Calu3 (cell line): ENCODE measurements at regions not wholly inside any gene's neighbourhood (a gene's known extent, or its start where the extent isn't known, plus 50 kb on each side); places are given as distances from the start of the nearest gene placed in this dataset.

Experiments used
- BruUV-seq: library from RNA; stranded (reverse); fragments of 400-500 nt; replicated peaks from 2 replicates; lab custom pipeline; 2021; lab: Mats Ljungman, UMichigan
- CTCF ChIA-PET: fragments of 300-600 bp; sonication (Branson Sonifier 250); formaldehyde crosslinking; loops from one replicate; lab custom pipeline; 2022; ENCODE audit warnings: antibody characterized with exemption; lab: Charles Lee
- DNase-seq: peaks from one replicate; pipeline ENCODE4 v3.0.0; 2022
- H3K27ac Mint-ChIP-seq: one replicate; pipeline ENCODE4 v1.8.0; 2022; ENCODE audit warnings: mixed read lengths; ENCODE audit not compliant: unreplicated experiment
- H3K27me3 Mint-ChIP-seq: one replicate; pipeline ENCODE4 v1.8.0; 2022; ENCODE audit warnings: mixed read lengths; ENCODE audit not compliant: unreplicated experiment
- H3K36me3 Mint-ChIP-seq: one replicate; pipeline ENCODE4 v1.8.0; 2022; ENCODE audit warnings: mild to moderate bottlenecking, moderate library complexity, mixed read lengths; ENCODE audit not compliant: insufficient read depth, unreplicated experiment
- H3K4me1 Mint-ChIP-seq: one replicate; pipeline ENCODE4 v1.8.0; 2022; ENCODE audit warnings: mild to moderate bottlenecking, low read depth, mixed read lengths; ENCODE audit not compliant: unreplicated experiment
- H3K4me3 Mint-ChIP-seq: one replicate; pipeline ENCODE4 v1.8.0; 2022; ENCODE audit warnings: mild to moderate bottlenecking, low read depth, moderate library complexity, mixed read lengths; ENCODE audit not compliant: unreplicated experiment
- H3K9me3 Mint-ChIP-seq: one replicate; pipeline ENCODE4 v1.8.0; 2022; ENCODE audit warnings: low read depth, mixed read lengths; ENCODE audit not compliant: unreplicated experiment
- intact Hi-C: fragments of 100-400 bp; cut with micrococcal nuclease; formaldehyde crosslinking; loops from one replicate; pipeline ENCODE4 v1.10.0; 2022; ENCODE audit not compliant: unreplicated experiment
- TF ChIP-seq, protein P1 (sequence below): fragments of 200-600 bp; IDR thresholded peaks from one replicate; pipeline ENCODE4 v1.8.0; 2022; ENCODE audit warnings: antibody characterized with exemption; ENCODE audit not compliant: unreplicated experiment

DNA sequence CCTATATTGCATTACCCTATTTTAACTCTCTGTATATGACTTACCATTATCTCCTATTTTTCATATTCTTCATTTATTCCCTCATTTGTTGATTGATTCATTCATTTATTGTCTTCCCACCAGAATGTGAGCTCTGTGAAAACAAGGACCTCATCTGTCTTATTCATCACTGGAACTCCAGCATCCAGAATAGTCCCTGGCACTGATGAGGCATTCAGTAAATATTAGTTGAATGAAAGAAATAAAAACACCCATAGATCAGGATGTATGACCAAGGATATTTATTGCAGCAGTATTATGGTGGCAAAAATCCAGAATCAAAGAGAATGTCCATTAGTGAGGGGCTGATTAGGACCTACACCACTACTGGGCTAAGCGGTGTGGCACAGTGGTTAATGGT lies 164.9 kb downstream of the SPRY1 start:
- CTCF ChIA-PET = no interaction called here
- Mint-ChIP-seq H3K27me3 (no peaks in the 10 kb centered on the region), H3K4me3 (no peak overlapping the region), H3K36me3 (no peaks in the 10 kb centered on the region), H3K9me3 (no peaks in the 10 kb centered on the region), H3K27ac (no peak overlapping the region), H3K4me1 (peaks cover 57% of the 10 kb centered on the region)
- DNase-seq = no peak
- intact Hi-C loops = no loop called here
- TF ChIP-seq, protein P1, sequence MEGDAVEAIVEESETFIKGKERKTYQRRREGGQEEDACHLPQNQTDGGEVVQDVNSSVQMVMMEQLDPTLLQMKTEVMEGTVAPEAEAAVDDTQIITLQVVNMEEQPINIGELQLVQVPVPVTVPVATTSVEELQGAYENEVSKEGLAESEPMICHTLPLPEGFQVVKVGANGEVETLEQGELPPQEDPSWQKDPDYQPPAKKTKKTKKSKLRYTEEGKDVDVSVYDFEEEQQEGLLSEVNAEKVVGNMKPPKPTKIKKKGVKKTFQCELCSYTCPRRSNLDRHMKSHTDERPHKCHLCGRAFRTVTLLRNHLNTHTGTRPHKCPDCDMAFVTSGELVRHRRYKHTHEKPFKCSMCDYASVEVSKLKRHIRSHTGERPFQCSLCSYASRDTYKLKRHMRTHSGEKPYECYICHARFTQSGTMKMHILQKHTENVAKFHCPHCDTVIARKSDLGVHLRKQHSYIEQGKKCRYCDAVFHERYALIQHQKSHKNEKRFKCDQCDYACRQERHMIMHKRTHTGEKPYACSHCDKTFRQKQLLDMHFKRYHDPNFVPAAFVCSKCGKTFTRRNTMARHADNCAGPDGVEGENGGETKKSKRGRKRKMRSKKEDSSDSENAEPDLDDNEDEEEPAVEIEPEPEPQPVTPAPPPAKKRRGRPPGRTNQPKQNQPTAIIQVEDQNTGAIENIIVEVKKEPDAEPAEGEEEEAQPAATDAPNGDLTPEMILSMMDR = no peak
- BruUV-seq = no TSS peak

DNA sequence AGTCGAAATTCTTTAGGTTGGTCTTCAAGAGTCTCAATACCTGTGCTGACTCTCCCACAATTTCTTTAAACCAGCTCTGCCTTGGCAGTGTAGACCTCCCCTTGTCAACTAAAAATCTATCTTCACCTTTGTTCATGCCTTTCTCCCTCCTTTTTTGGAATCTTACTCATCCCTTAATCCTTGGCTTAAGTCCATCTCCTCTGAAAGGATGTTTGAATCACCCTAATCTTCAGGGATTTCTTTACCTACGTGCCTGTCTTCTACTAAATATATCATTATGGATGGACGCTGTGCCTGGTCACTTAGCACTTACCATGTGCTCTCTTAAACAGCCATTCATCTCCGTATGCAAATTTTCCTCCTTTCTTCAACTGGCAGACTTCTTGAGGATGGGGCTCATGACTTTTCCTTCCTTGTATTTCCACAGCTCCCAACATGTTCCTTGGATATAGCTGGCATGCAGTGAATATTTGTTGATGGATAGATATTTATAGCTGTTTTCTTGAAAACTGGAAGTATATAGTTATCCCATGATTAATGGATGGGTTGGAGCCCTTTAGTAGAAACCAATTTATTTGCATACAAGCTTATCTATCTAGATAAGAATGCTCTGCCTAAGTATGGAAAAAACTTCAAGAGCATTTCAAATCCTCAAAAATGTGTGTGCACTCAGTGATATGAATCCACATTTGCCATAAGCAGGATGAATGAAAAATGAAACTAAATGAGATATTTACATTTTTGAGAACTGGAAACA lies 166.6 kb downstream of the SPRY1 start:
- no peak for DNase-seq
- Mint-ChIP-seq H3K36me3 (no peaks in the 10 kb centered on the region), H3K4me1 (peaks cover 46% of the 10 kb centered on the region), H3K27me3 (no peaks in the 10 kb centered on the region), H3K4me3 (no peak overlapping the region), H3K27ac (no peak overlapping the region), H3K9me3 (no peaks in the 10 kb centered on the region)
- no TSS peak for BruUV-seq
- TF ChIP-seq, protein P1 = no peak
- intact Hi-C loops = no loop called here
- CTCF ChIA-PET = interaction anchor here (0.7 to 2.2 kb wide), 2 partner anchors 85 to 87 kb away, joined by 3 to 8 read pairs; no protein-coding TSS in a partner anchor

DNA sequence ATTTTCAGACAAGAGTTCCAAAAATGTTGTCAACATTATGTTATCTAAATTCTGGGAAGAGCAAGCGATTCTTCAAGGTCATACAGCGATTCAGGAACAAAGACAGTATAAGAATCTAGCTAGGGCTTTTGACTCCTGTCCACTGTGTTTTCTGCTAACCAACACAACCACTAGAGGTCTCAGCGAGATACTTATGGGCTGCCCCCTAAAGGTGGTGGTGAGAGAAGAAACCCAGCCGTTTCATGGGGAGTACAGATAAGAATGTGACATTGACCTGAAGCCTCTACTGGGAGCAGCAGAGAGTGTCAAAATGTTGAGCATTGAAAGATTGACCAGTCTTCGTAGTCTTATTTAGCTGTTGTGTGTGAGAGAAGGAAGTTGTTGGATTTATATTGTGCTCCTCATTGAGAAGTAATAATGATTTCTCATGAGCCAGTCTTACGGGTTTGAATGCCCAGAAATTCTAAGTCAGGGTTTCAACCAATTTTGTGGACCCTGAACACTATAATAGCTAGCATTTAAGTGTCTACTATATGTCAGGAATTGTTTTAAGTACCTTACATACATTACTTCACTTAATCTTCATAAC lies 168.3 kb downstream of the SPRY1 start:
- Mint-ChIP-seq H3K9me3 (no peaks in the 10 kb centered on the region), H3K4me1 (peaks cover 32% of the 10 kb centered on the region), H3K27ac (no peak overlapping the region), H3K36me3 (no peaks in the 10 kb centered on the region), H3K27me3 (no peaks in the 10 kb centered on the region), H3K4me3 (no peak overlapping the region)
- TF ChIP-seq, protein P1 = peak; percentile 69
- intact Hi-C loops = loop anchor here (2.0 kb wide), 1 partner anchor 96 kb away; no protein-coding TSS in a partner anchor
- BruUV-seq = no TSS peak
- CTCF ChIA-PET = interaction anchor here (0.6 to 2.2 kb wide), 10 partner anchors 9 to 165 kb away, joined by 3 to 8 read pairs (median 3); no protein-coding TSS in a partner anchor
- peak; percentile 68 for DNase-seq

DNA sequence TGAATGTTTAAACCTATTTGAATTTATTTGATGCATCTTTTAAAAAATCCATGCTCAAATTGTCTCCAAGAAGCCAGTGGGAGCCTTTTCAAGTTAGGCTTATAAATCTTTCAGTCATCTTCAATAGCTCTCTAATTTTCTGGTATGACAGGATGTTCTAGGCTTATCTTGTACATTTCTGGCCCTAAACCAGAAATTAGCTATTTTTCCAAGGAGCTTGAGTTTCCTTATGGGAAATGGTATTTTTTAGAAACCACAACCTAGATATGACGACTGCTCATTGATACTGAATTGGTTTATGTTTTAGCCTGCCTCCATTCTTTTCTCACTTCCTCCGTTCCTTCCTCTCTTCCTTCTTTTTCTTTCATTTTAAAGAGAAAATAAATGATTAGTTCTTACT lies 172.3 kb downstream of the SPRY1 start:
- DNase-seq = no peak
- CTCF ChIA-PET = no interaction called here
- no peak overlapping the region for H3K4me3 Mint-ChIP-seq
- no TSS peak for BruUV-seq
- TF ChIP-seq, protein P1 = no peak
- intact Hi-C loops = no loop called here
- H3K9me3 Mint-ChIP-seq = no peaks in the 10 kb centered on the region
- peaks cover 12% of the 10 kb centered on the region for H3K4me1 Mint-ChIP-seq
- no peaks in the 10 kb centered on the region for H3K27me3 Mint-ChIP-seq
- no peaks in the 10 kb centered on the region for H3K36me3 Mint-ChIP-seq
- H3K27ac Mint-ChIP-seq = no peak overlapping the region
